OCI-LY7 (cell line): ENCODE measurements at regions not wholly inside any gene's neighbourhood (a gene's known extent, or its start where the extent isn't known, plus 50 kb on each side); places are given as distances from the start of the nearest gene placed in this dataset.

Experiments used
- BruUV-seq: library from RNA; stranded (reverse); fragments of 400-500 nt; replicated peaks from 2 replicates; lab custom pipeline; 2021; lab: Mats Ljungman, UMichigan
- CTCF ChIA-PET: fragments of 300-600 bp; sonication (Branson Sonifier 250); formaldehyde crosslinking; loops from one replicate; lab custom pipeline; 2022; ENCODE audit warnings: antibody characterized with exemption; ENCODE audit not compliant: unreplicated experiment; lab: Charles Lee
- POLR2A ChIA-PET: fragments of 300-600 bp; sonication (Branson Sonifier 250); formaldehyde crosslinking; loops from one replicate; lab custom pipeline; 2022; ENCODE audit warnings: antibody characterized with exemption; lab: Charles Lee
- DNase-seq: peaks from one replicate; pipeline ENCODE4 v3.0.0-alpha.2; 2015; ENCODE audit warnings: low spot score
- H2AFZ ChIP-seq: fragments of 200-600 bp; sonication (generic), shearing (Covaris generic); 2 replicates; pipeline ENCODE4 v1.6.1; 2014; ENCODE audit warnings: mild to moderate bottlenecking, antibody characterized with exemption, low read length, moderate library complexity
- H3K27ac ChIP-seq: fragments of 200-600 bp; sonication (generic); 2 replicates; pipeline ENCODE4 v1.5.1; 2014; ENCODE audit warnings: mixed run types, low read depth, mild to moderate bottlenecking, moderate library complexity, low read length, inconsistent platforms; ENCODE audit not compliant: poor library complexity, severe bottlenecking
- H3K36me3 ChIP-seq: fragments of 200-600 bp; sonication (generic); 2 replicates; pipeline ENCODE4 v1.6.1; 2014; ENCODE audit warnings: mild to moderate bottlenecking, antibody characterized with exemption, low read length, moderate library complexity, mixed read lengths; ENCODE audit not compliant: insufficient read depth
- H3K4me1 ChIP-seq: fragments of 200-600 bp; sonication (generic); 2 replicates; pipeline ENCODE4 v1.5.1; 2014; ENCODE audit warnings: mild to moderate bottlenecking, low read length; ENCODE audit not compliant: insufficient read depth, poor library complexity, severe bottlenecking
- H3K4me2 ChIP-seq: fragments of 200-600 bp; sonication (generic); 2 replicates; pipeline ENCODE4 v1.6.1; 2014; ENCODE audit warnings: mild to moderate bottlenecking, low read length
- H3K4me3 ChIP-seq: fragments of 200-600 bp; sonication (generic); 2 replicates; pipeline ENCODE4 v1.5.1; 2014; ENCODE audit warnings: mild to moderate bottlenecking, low read depth, low read length; ENCODE audit not compliant: poor library complexity, severe bottlenecking
- H3K79me2 ChIP-seq: fragments of 200-600 bp; sonication (generic); 2 replicates; pipeline ENCODE4 v1.6.1; 2016; ENCODE audit warnings: low read depth, mild to moderate bottlenecking, low read length, moderate library complexity, mixed read lengths; ENCODE audit not compliant: insufficient read depth
- H3K9me2 ChIP-seq: fragments of 200-600 bp; sonication (generic); 2 replicates; pipeline ENCODE4 v1.6.1; 2016; ENCODE audit warnings: mild to moderate bottlenecking, low read length, mixed read lengths; ENCODE audit not compliant: insufficient read depth
- H3K9me3 ChIP-seq: fragments of 200-600 bp; sonication (generic); 2 replicates; pipeline ENCODE4 v1.6.1; 2014; ENCODE audit warnings: mild to moderate bottlenecking, mixed run types, low read length, mixed read lengths
- H4K20me1 ChIP-seq: fragments of 200-600 bp; sonication (generic); 2 replicates; pipeline ENCODE4 v1.6.1; 2014; ENCODE audit warnings: mild to moderate bottlenecking, antibody characterized with exemption, low read length, moderate library complexity, mixed read lengths; ENCODE audit not compliant: insufficient read depth
- CTCF ChIP-seq: fragments of 200-600 bp; sonication (generic); conservative IDR thresholded peaks from 2 replicates; pipeline ENCODE4 v1.5.1; 2014; ENCODE audit warnings: mild to moderate bottlenecking, antibody characterized with exemption, low read length, moderate library complexity, mixed read lengths
- EZH2phosphoT487 ChIP-seq: fragments of 200-600 bp; sonication (generic); IDR thresholded peaks from 2 replicates; pipeline ENCODE4 v1.6.1; 2018; ENCODE audit warnings: low read depth, borderline replicate concordance, mild to moderate bottlenecking, mixed run types, antibody characterized with exemption, low read length, moderate library complexity, mixed read lengths
- intact Hi-C: fragments of 100-400 bp; cut with micrococcal nuclease; formaldehyde crosslinking; loops from one replicate; pipeline ENCODE4 v1.10.0; 2022; ENCODE audit not compliant: unreplicated experiment

GRCh38 chr3:130243808-130244207 is 101.7 kb upstream of the COL6A5 start:
- Histone ChIP-seq H3K9me3 (no peaks in the 10 kb centered on the region), H3K27ac (no peak overlapping the region), H3K4me1 (no peaks in the 10 kb centered on the region), H3K9me2 (no peaks in the 10 kb centered on the region), H3K79me2 (no peaks in the 10 kb centered on the region), H3K4me2 (no peak overlapping the region), H4K20me1 (no peaks in the 10 kb centered on the region), H3K36me3 (no peaks in the 10 kb centered on the region), H3K4me3 (no peak overlapping the region), H2AFZ (no peak overlapping the region)
- DNase-seq: no peak
- ChIA-PET CTCF (no interaction called here), POLR2A (no interaction called here)
- BruUV-seq: no TSS peak
- intact Hi-C loops: no loop called here
- no peak for TF ChIP-seq CTCF
- TF ChIP-seq EZH2phosphoT487: no peak

GRCh38 chr3:130250982-130251381 is 94.5 kb upstream of the COL6A5 start:
- no peak for TF ChIP-seq EZH2phosphoT487
- no peak for TF ChIP-seq CTCF
- no peaks in the 10 kb centered on the region for H3K9me2 ChIP-seq
- DNase-seq: no peak
- no peaks in the 10 kb centered on the region for H4K20me1 ChIP-seq
- no peak overlapping the region for H3K4me3 ChIP-seq
- ChIA-PET CTCF (no interaction called here), POLR2A (no interaction called here)
- no peaks in the 10 kb centered on the region for H3K9me3 ChIP-seq
- no peak overlapping the region for H3K27ac ChIP-seq
- H3K36me3 ChIP-seq: no peaks in the 10 kb centered on the region
- H2AFZ ChIP-seq: no peak overlapping the region
- no peaks in the 10 kb centered on the region for H3K4me1 ChIP-seq
- H3K79me2 ChIP-seq: no peaks in the 10 kb centered on the region
- intact Hi-C loops: no loop called here
- BruUV-seq: no TSS peak
- H3K4me2 ChIP-seq: no peak overlapping the region

GRCh38 chr3:130255442-130255841 is 90.0 kb upstream of the COL6A5 start:
- DNase-seq: no peak
- ChIA-PET POLR2A (no interaction called here), CTCF (no interaction called here)
- no peaks in the 10 kb centered on the region for H4K20me1 ChIP-seq
- no peaks in the 10 kb centered on the region for H3K4me1 ChIP-seq
- H3K79me2 ChIP-seq: no peaks in the 10 kb centered on the region
- H3K27ac ChIP-seq: no peak overlapping the region
- intact Hi-C loops: no loop called here
- no peak overlapping the region for H3K4me2 ChIP-seq
- H3K36me3 ChIP-seq: no peaks in the 10 kb centered on the region
- no peaks in the 10 kb centered on the region for H3K9me2 ChIP-seq
- no peaks in the 10 kb centered on the region for H3K9me3 ChIP-seq
- no peak overlapping the region for H2AFZ ChIP-seq
- TF ChIP-seq EZH2phosphoT487: no peak
- no peak for TF ChIP-seq CTCF
- no TSS peak for BruUV-seq
- H3K4me3 ChIP-seq: no peak overlapping the region
